Neural crest cell (in vitro differentiated cells): ENCODE measurements at regions not wholly inside any gene's neighbourhood (a gene's known extent, or its start where the extent isn't known, plus 50 kb on each side); places are given as distances from the start of the nearest gene placed in this dataset.

Experiments
- DNase-seq: peaks from one replicate; pipeline ENCODE4 v3.0.0; 2021; ENCODE audit warnings: low read depth, mixed read lengths, low spot score
- H3K27ac Mint-ChIP-seq: one replicate; pipeline ENCODE4 v1.8.0; 2021; ENCODE audit warnings: mild to moderate bottlenecking, mixed read lengths; ENCODE audit not compliant: unreplicated experiment
- H3K27me3 Mint-ChIP-seq: 2 replicates; pipeline ENCODE4 v1.8.0; 2021; ENCODE audit warnings: low read depth, mild to moderate bottlenecking, mixed read lengths
- H3K36me3 Mint-ChIP-seq: 2 replicates; pipeline ENCODE4 v1.8.0; 2021; ENCODE audit warnings: low read depth, mild to moderate bottlenecking, mixed read lengths
- H3K4me1 Mint-ChIP-seq: 2 replicates; pipeline ENCODE4 v1.8.0; 2021; ENCODE audit warnings: mixed read lengths
- H3K4me3 Mint-ChIP-seq: one replicate; pipeline ENCODE4 v1.8.0; 2021; ENCODE audit warnings: mild to moderate bottlenecking, mixed read lengths
- H3K9me3 Mint-ChIP-seq: 2 replicates; pipeline ENCODE4 v1.8.0; 2021; ENCODE audit warnings: mixed read lengths
- CTCF ChIP-seq: fragments of 200-600 bp; sonication (generic); conservative IDR thresholded peaks from 2 replicates; pipeline ENCODE4 v1.5.0; 2021; ENCODE audit warnings: antibody characterized with exemption, mild to moderate bottlenecking

GRCh38 chr10:59008452-59008851 lies 168.0 kb upstream of the PHYHIPL start:
- Mint-ChIP-seq H3K9me3 (no peaks in the 10 kb centered on the region), H3K4me3 (no peak overlapping the region), H3K27ac (peak overlapping the region; percentile 81), H3K36me3 (no peaks in the 10 kb centered on the region), H3K27me3 (no peaks in the 10 kb centered on the region), H3K4me1 (peaks cover 28% of the 10 kb centered on the region)
- DNase-seq = no peak
- no peak for TF ChIP-seq CTCF

DNA sequence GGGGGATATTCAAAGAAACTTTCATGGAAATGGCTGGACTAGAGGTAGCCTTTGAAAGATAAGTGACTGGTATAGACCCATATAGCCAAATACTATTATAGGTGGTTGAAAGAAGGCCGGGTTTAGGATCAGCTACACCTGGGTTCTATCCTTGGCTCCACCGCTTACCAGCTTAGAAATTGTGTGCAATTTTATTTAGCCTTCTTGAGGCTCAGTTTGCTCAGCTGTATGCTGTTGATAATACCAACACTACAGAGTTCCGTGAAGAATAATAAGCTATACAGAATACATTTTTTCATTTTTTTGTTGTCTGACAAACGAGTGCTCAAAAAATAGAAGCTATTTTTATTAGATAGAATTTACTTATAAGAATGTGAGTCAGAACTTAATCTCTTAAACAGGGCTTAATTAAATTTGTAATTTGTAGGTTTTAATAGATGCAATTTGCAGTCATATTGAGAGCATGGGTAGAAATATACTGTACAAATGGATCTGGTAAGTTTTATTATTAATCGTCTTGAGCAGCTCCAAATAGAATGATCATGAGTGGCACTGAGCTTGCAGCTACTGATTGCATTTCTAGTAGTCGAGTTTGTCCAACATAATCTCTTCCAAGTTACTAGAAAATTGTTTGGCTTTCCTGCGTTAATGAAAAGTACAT lies 164.3 kb upstream of the PHYHIPL start:
- no peaks in the 10 kb centered on the region for H3K36me3 Mint-ChIP-seq
- H3K27ac Mint-ChIP-seq = no peak overlapping the region
- TF ChIP-seq CTCF = no peak
- DNase-seq = no peak
- H3K4me1 Mint-ChIP-seq = peaks cover 20% of the 10 kb centered on the region
- no peaks in the 10 kb centered on the region for H3K9me3 Mint-ChIP-seq
- H3K4me3 Mint-ChIP-seq = no peak overlapping the region
- H3K27me3 Mint-ChIP-seq = no peaks in the 10 kb centered on the region

DNA sequence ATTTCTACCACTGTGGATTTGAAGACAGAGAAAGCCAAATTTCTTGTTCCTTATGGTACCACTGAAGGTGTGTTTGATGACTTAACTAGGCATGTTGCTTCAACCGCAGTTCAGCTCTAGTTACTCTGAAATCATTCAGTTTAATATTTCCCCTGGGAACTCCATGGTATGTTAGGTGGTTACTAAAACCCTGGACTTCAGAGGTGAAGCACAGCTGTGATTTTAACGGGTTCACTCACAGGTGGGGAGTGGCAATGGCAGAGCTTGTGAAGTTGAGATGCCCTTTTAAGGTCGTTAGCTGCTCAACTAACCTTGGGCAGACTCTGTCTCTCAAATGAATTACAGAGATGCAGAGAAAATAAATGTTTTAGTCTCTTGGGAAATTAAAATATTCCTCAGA lies 163.6 kb upstream of the PHYHIPL start:
- H3K27ac Mint-ChIP-seq = no peak overlapping the region
- TF ChIP-seq CTCF = no peak
- H3K4me3 Mint-ChIP-seq = no peak overlapping the region
- peaks cover 14% of the 10 kb centered on the region for H3K4me1 Mint-ChIP-seq
- H3K27me3 Mint-ChIP-seq = no peaks in the 10 kb centered on the region
- DNase-seq = no peak
- H3K36me3 Mint-ChIP-seq = no peaks in the 10 kb centered on the region
- H3K9me3 Mint-ChIP-seq = no peaks in the 10 kb centered on the region

- Mint-ChIP-seq H3K9me3 (no peaks in the 10 kb centered on the region), H3K36me3 (no peaks in the 10 kb centered on the region), H3K4me1 (peaks cover 27% of the 10 kb centered on the region), H3K27ac (no peak overlapping the region), H3K27me3 (no peaks in the 10 kb centered on the region), H3K4me3 (no peak overlapping the region)
- DNase-seq = no peak
- no peak for TF ChIP-seq CTCF
Observed at GRCh38 chr10:59016043-59016442, 160.4 kb upstream of the PHYHIPL start.

GRCh38 chr10:59018977-59019376 lies 157.5 kb upstream of the PHYHIPL start:
- Mint-ChIP-seq H3K9me3 (peaks cover 2% of the 10 kb centered on the region), H3K4me3 (no peak overlapping the region), H3K27ac (peak overlapping the region; percentile 89), H3K36me3 (no peaks in the 10 kb centered on the region), H3K4me1 (peaks cover 28% of the 10 kb centered on the region), H3K27me3 (no peaks in the 10 kb centered on the region)
- TF ChIP-seq CTCF = no peak
- DNase-seq = no peak

DNA sequence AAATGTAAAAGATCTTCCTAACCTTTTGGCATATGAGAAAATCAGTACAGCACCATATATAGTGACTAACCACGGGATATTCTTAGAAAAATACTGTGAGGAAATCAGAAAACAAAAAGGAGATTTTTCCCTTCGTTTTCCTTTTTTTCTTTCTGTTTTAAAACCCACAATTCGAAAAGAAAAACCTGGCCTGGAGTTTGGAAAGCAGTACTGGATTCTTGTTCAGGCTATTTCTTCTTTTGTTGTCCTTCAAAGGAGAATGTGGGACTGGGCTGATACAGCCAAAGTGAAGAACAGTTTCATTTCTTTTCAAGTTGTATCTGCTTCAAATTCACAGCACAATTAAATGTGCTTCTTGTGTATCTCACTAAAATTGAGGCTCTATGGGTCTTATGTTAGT lies 156.8 kb upstream of the PHYHIPL start:
- H3K4me3 Mint-ChIP-seq = no peak overlapping the region
- no peak for DNase-seq
- H3K36me3 Mint-ChIP-seq = no peaks in the 10 kb centered on the region
- no peaks in the 10 kb centered on the region for H3K27me3 Mint-ChIP-seq
- H3K9me3 Mint-ChIP-seq = peaks cover 2% of the 10 kb centered on the region
- peak overlapping the region; percentile 84 for H3K27ac Mint-ChIP-seq
- H3K4me1 Mint-ChIP-seq = peaks cover 34% of the 10 kb centered on the region
- TF ChIP-seq CTCF = no peak
